Astrocyte (in vitro differentiated cells and primary cell): ENCODE measurements at regions not wholly inside any gene's neighbourhood (a gene's known extent, or its start where the extent isn't known, plus 50 kb on each side); places are given as distances from the start of the nearest gene placed in this dataset.

Source experiments
- DNase-seq: peaks from one replicate; pipeline ENCODE4 v3.0.0-alpha.2; 2010; ENCODE audit warnings: low read depth
- FAIRE-seq: peaks from 2 replicates; lab custom pipeline; 2011; peaks lifted over from hg19 to GRCh38; lab: Jason Lieb, UNC
- H2AFZ ChIP-seq: 2 replicates; pipeline ENCODE4 v1.6.0; 2012; ENCODE audit warnings: low read depth, low read length, inconsistent platforms
- H3K27ac ChIP-seq: 2 replicates; pipeline ENCODE4 v1.5.1; 2011; ENCODE audit warnings: low read depth, low read length, inconsistent platforms
- H3K27me3 ChIP-seq: 2 replicates; pipeline ENCODE4 v1.6.0; 2011; ENCODE audit warnings: low read length, inconsistent platforms; ENCODE audit not compliant: insufficient read depth
- H3K36me3 ChIP-seq: 2 replicates; pipeline ENCODE4 v1.5.1; 2011; ENCODE audit warnings: low read length, inconsistent platforms; ENCODE audit not compliant: insufficient read depth
- H3K4me1 ChIP-seq: 2 replicates; pipeline ENCODE4 v1.5.1; 2011; ENCODE audit warnings: low read length, inconsistent platforms; ENCODE audit not compliant: insufficient read depth
- H3K4me2 ChIP-seq: 2 replicates; pipeline ENCODE4 v1.6.0; 2012; ENCODE audit warnings: low read length, inconsistent platforms
- H3K4me3 ChIP-seq: 2 replicates; pipeline ENCODE4 v1.5.1; 2011; ENCODE audit warnings: low read depth, mild to moderate bottlenecking, low read length, inconsistent platforms; ENCODE audit not compliant: insufficient read depth
- H3K79me2 ChIP-seq: 2 replicates; pipeline ENCODE4 v1.6.0; 2012; ENCODE audit warnings: mild to moderate bottlenecking, low read length, inconsistent platforms; ENCODE audit not compliant: insufficient read depth
- H3K9ac ChIP-seq: 2 replicates; pipeline ENCODE4 v1.6.0; 2012; ENCODE audit warnings: mild to moderate bottlenecking, low read length, inconsistent platforms
- H3K9me3 ChIP-seq: 2 replicates; pipeline ENCODE4 v1.5.1; 2012; ENCODE audit warnings: low read depth, mild to moderate bottlenecking, low read length, inconsistent platforms; ENCODE audit not compliant: insufficient read depth
- H4K20me1 ChIP-seq: 2 replicates; pipeline ENCODE4 v1.6.0; 2012; ENCODE audit warnings: low read length, inconsistent platforms; ENCODE audit not compliant: insufficient read depth
- H3K27ac Mint-ChIP-seq: one replicate; pipeline ENCODE4 v1.8.0; 2021; ENCODE audit warnings: mild to moderate bottlenecking, mixed read lengths; ENCODE audit not compliant: unreplicated experiment
- H3K27me3 Mint-ChIP-seq: one replicate; pipeline ENCODE4 v1.8.0; 2021; ENCODE audit warnings: low read depth, mixed read lengths; ENCODE audit not compliant: unreplicated experiment
- H3K36me3 Mint-ChIP-seq: one replicate; pipeline ENCODE4 v1.8.0; 2021; ENCODE audit warnings: low read depth, mixed read lengths; ENCODE audit not compliant: unreplicated experiment
- H3K4me1 Mint-ChIP-seq: one replicate; pipeline ENCODE4 v1.8.0; 2021; ENCODE audit warnings: low read depth, mixed read lengths; ENCODE audit not compliant: unreplicated experiment
- H3K4me3 Mint-ChIP-seq: one replicate; pipeline ENCODE4 v1.8.0; 2021; ENCODE audit warnings: mild to moderate bottlenecking, moderate library complexity, mixed read lengths; ENCODE audit not compliant: unreplicated experiment
- H3K9me3 Mint-ChIP-seq: one replicate; pipeline ENCODE4 v1.8.0; 2021; ENCODE audit warnings: mild to moderate bottlenecking, mixed read lengths; ENCODE audit not compliant: unreplicated experiment
- EZH2 ChIP-seq: IDR thresholded peaks from 2 replicates; pipeline ENCODE4 v1.6.1; 2012; ENCODE audit warnings: mild to moderate bottlenecking, low read length, inconsistent platforms; ENCODE audit not compliant: insufficient read depth
- TF ChIP-seq, protein P1 (sequence below): IDR thresholded peaks from 2 replicates; pipeline ENCODE4 v1.5.1; 2011; ENCODE audit warnings: low read depth, mild to moderate bottlenecking, inconsistent platforms, low read length, moderate library complexity; ENCODE audit not compliant: insufficient read depth

DNA sequence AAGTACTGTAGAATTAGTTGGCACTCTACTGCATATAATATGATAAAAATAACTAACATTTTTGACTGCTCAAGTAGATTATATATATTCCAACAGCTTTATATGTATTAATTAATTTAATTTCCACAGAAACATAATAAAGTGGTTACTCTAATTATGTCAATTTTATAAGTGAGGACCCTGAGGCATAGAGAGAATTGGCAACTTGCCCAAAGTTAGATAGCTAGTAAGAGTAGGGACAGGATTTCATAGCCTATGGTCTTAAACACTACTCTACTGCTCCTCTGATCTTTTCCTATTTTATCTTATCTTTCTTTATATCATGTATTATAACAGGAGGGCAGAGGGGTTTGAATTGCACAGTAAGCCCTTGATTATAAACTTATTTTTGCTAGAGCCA is 418.7 kb upstream of the SGO1 start:
- FAIRE-seq: no peak
- TF ChIP-seq EZH2: no peak
- TF ChIP-seq, protein P1, sequence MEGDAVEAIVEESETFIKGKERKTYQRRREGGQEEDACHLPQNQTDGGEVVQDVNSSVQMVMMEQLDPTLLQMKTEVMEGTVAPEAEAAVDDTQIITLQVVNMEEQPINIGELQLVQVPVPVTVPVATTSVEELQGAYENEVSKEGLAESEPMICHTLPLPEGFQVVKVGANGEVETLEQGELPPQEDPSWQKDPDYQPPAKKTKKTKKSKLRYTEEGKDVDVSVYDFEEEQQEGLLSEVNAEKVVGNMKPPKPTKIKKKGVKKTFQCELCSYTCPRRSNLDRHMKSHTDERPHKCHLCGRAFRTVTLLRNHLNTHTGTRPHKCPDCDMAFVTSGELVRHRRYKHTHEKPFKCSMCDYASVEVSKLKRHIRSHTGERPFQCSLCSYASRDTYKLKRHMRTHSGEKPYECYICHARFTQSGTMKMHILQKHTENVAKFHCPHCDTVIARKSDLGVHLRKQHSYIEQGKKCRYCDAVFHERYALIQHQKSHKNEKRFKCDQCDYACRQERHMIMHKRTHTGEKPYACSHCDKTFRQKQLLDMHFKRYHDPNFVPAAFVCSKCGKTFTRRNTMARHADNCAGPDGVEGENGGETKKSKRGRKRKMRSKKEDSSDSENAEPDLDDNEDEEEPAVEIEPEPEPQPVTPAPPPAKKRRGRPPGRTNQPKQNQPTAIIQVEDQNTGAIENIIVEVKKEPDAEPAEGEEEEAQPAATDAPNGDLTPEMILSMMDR: no peak
- H3K27me3 ChIP-seq: no peaks in the 10 kb centered on the region
- H3K4me3 Mint-ChIP-seq: no peak overlapping the region
- H4K20me1 ChIP-seq: no peaks in the 10 kb centered on the region
- H3K79me2 ChIP-seq: no peaks in the 10 kb centered on the region
- H3K27ac Mint-ChIP-seq: no peak overlapping the region
- H3K36me3 Mint-ChIP-seq: no peaks in the 10 kb centered on the region
- no peak overlapping the region for H3K9ac ChIP-seq
- no peaks in the 10 kb centered on the region for H3K9me3 ChIP-seq
- H3K4me1 Mint-ChIP-seq: no peaks in the 10 kb centered on the region
- no peak overlapping the region for H2AFZ ChIP-seq
- H3K27ac ChIP-seq: no peak overlapping the region
- H3K4me3 ChIP-seq: no peak overlapping the region
- H3K4me1 ChIP-seq: no peaks in the 10 kb centered on the region
- no peaks in the 10 kb centered on the region for H3K36me3 ChIP-seq
- no peak overlapping the region for H3K4me2 ChIP-seq
- no peaks in the 10 kb centered on the region for H3K27me3 Mint-ChIP-seq
- DNase-seq: no peak
- peaks cover 8% of the 10 kb centered on the region for H3K9me3 Mint-ChIP-seq

DNA sequence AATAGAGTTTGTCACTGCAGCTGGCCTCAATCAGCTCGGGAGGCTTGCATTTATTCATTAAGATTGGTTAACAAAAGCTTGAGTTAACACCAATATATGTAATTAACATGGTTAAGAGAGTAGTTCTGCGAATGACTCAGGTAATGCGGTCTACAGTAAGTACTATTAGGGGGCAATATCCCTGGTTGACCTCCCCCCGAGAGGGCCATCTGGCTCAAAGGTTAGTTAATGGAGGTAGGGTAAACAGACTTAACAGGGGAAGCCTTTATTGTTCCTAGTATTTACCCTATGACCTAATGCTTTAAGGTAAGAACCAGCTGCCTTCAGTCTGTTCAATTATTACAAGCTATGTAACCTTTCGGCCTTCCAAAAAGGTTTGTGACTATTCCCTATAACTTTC is 403.3 kb upstream of the SGO1 start:
- Histone ChIP-seq H3K4me3 (no peak overlapping the region), H3K79me2 (no peaks in the 10 kb centered on the region), H3K9me3 (no peaks in the 10 kb centered on the region), H3K36me3 (no peaks in the 10 kb centered on the region), H3K4me1 (no peaks in the 10 kb centered on the region), H3K9ac (no peak overlapping the region), H3K27ac (no peak overlapping the region), H3K4me2 (no peak overlapping the region), H4K20me1 (no peaks in the 10 kb centered on the region), H3K27me3 (no peaks in the 10 kb centered on the region), H2AFZ (no peak overlapping the region)
- TF ChIP-seq, protein P1: no peak
- no peak for TF ChIP-seq EZH2
- Mint-ChIP-seq H3K4me3 (no peak overlapping the region), H3K27me3 (no peaks in the 10 kb centered on the region), H3K9me3 (no peaks in the 10 kb centered on the region), H3K36me3 (no peaks in the 10 kb centered on the region), H3K4me1 (no peaks in the 10 kb centered on the region), H3K27ac (no peak overlapping the region)
- FAIRE-seq: no peak
- DNase-seq: no peak

DNA sequence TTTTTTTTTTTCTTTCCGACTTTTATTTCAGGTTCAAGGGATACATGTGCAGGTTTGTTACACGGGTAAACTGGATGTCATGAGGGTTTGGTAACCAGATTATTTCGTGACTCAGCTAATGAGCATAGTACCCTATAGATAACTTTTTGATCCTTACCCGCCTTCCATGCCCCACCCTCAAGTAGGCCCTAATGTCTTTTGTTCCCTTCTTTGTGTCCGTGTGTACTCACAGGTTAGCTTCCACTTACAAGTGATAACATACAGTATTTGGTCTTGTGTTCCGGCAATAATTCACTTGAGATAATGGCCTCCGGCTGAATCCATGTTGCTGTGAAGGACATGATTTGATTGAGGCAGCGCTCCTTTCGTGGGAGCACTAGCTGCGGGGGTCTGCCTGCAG is 402.8 kb upstream of the SGO1 start:
- Mint-ChIP-seq H3K9me3 (no peaks in the 10 kb centered on the region), H3K4me1 (no peaks in the 10 kb centered on the region), H3K4me3 (no peak overlapping the region), H3K36me3 (no peaks in the 10 kb centered on the region), H3K27ac (no peak overlapping the region), H3K27me3 (no peaks in the 10 kb centered on the region)
- H3K4me1 ChIP-seq: no peaks in the 10 kb centered on the region
- no peaks in the 10 kb centered on the region for H3K79me2 ChIP-seq
- H3K9me3 ChIP-seq: no peaks in the 10 kb centered on the region
- no peaks in the 10 kb centered on the region for H4K20me1 ChIP-seq
- H3K27me3 ChIP-seq: no peaks in the 10 kb centered on the region
- no peak for TF ChIP-seq EZH2
- TF ChIP-seq, protein P1: no peak
- no peak overlapping the region for H3K27ac ChIP-seq
- no peaks in the 10 kb centered on the region for H3K36me3 ChIP-seq
- no peak overlapping the region for H2AFZ ChIP-seq
- no peak overlapping the region for H3K4me2 ChIP-seq
- H3K9ac ChIP-seq: no peak overlapping the region
- DNase-seq: no peak
- FAIRE-seq: no peak
- no peak overlapping the region for H3K4me3 ChIP-seq
